ENCODE measurements at regions not wholly inside any gene's neighbourhood (a gene's known extent, or its start where the extent isn't known, plus 50 kb on each side); places are given as distances from the start of the nearest gene placed in this dataset.

- TF ChIP-seq EZH2phosphoT487 (IDR thresholded peaks at IDR 0.05; ENCODE audit: low read length): no peak
- TF ChIP-seq EZH2 (optimal IDR thresholded peaks at IDR 0.05; ENCODE audit: low read depth, low read length): no peak
- TF ChIP-seq, protein P1, sequence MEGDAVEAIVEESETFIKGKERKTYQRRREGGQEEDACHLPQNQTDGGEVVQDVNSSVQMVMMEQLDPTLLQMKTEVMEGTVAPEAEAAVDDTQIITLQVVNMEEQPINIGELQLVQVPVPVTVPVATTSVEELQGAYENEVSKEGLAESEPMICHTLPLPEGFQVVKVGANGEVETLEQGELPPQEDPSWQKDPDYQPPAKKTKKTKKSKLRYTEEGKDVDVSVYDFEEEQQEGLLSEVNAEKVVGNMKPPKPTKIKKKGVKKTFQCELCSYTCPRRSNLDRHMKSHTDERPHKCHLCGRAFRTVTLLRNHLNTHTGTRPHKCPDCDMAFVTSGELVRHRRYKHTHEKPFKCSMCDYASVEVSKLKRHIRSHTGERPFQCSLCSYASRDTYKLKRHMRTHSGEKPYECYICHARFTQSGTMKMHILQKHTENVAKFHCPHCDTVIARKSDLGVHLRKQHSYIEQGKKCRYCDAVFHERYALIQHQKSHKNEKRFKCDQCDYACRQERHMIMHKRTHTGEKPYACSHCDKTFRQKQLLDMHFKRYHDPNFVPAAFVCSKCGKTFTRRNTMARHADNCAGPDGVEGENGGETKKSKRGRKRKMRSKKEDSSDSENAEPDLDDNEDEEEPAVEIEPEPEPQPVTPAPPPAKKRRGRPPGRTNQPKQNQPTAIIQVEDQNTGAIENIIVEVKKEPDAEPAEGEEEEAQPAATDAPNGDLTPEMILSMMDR (IDR thresholded peaks at IDR 0.05; ENCODE audit: low read length): no peak
Observed at GRCh38 chr1:69272684-69273083, 295.0 kb upstream of the LRRC7 start.

DNA sequence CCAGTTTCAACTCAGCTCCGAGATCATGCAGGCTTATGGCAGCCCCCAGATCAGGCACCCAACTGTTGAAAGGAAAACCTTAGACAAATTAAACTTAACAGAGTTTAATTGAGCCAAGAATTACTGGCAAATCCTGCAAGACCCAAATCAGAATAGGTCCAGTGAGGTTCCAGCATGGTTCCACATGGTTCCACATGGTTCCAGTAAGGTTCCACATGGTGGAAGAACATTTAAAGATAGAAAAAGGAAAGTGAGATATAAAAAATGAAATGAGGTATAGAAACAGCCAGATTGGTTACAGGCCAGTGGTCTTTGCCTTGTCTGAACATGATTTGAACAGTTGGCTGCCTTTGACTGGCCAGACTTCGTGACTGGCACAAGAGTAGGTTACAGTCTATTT, 288.8 kb upstream of the LRRC7 start:
- Histone ChIP-seq H4K20me1 (ENCODE audit: insufficient read depth, low read length) (no peaks in the 10 kb centered on the region), H3K4me1 (ENCODE audit: low read length) (no peaks in the 10 kb centered on the region), H3K27me3 (replicated peaks; ENCODE audit: insufficient read depth, low read length) (no peaks in the 10 kb centered on the region), H3K27ac (ENCODE audit: low read length) (no peak overlapping the region), H3K9ac (ENCODE audit: low read length) (no peak overlapping the region), H3F3A (ENCODE audit: insufficient read depth, low read length) (no peaks in the 10 kb centered on the region), H3K4me2 (ENCODE audit: low read depth, low read length) (no peak overlapping the region), H3K36me3 (replicated peaks; ENCODE audit: insufficient read depth, low read length) (no peaks in the 10 kb centered on the region), H3K79me2 (ENCODE audit: low read length) (no peaks in the 10 kb centered on the region), H3K4me3 (ENCODE audit: low read length) (no peak overlapping the region), H2AFZ (ENCODE audit: low read length) (no peak overlapping the region), H3K9me3 (replicated peaks; ENCODE audit: insufficient read depth, low read length) (no peaks in the 10 kb centered on the region), H3K9me2 (replicated peaks; ENCODE audit: insufficient read depth, low read length) (no peaks in the 10 kb centered on the region)
- TF ChIP-seq, protein P1 (IDR thresholded peaks at IDR 0.05; ENCODE audit: low read length): no peak
- TF ChIP-seq EZH2 (optimal IDR thresholded peaks at IDR 0.05; ENCODE audit: low read depth, low read length): no peak
- no peak for TF ChIP-seq EZH2phosphoT487 (IDR thresholded peaks at IDR 0.05; ENCODE audit: low read length)
- no peak for DNase-seq

More at GRCh38 chr1:69272684-69273083, 295.0 kb upstream of the LRRC7 start:
- Histone ChIP-seq H3K4me1 (ENCODE audit: low read length) (no peaks in the 10 kb centered on the region), H3K36me3 (replicated peaks; ENCODE audit: insufficient read depth, low read length) (no peaks in the 10 kb centered on the region), H3K27me3 (replicated peaks; ENCODE audit: insufficient read depth, low read length) (no peaks in the 10 kb centered on the region), H4K20me1 (ENCODE audit: insufficient read depth, low read length) (no peaks in the 10 kb centered on the region), H3K4me2 (ENCODE audit: low read depth, low read length) (no peak overlapping the region), H2AFZ (ENCODE audit: low read length) (no peak overlapping the region), H3K27ac (ENCODE audit: low read length) (no peak overlapping the region), H3K4me3 (ENCODE audit: low read length) (no peak overlapping the region), H3K9ac (ENCODE audit: low read length) (no peak overlapping the region), H3K79me2 (ENCODE audit: low read length) (no peaks in the 10 kb centered on the region), H3K9me2 (replicated peaks; ENCODE audit: insufficient read depth, low read length) (no peaks in the 10 kb centered on the region), H3K9me3 (replicated peaks; ENCODE audit: insufficient read depth, low read length) (no peaks in the 10 kb centered on the region), H3F3A (ENCODE audit: insufficient read depth, low read length) (no peaks in the 10 kb centered on the region)
- no peak for DNase-seq

DNA sequence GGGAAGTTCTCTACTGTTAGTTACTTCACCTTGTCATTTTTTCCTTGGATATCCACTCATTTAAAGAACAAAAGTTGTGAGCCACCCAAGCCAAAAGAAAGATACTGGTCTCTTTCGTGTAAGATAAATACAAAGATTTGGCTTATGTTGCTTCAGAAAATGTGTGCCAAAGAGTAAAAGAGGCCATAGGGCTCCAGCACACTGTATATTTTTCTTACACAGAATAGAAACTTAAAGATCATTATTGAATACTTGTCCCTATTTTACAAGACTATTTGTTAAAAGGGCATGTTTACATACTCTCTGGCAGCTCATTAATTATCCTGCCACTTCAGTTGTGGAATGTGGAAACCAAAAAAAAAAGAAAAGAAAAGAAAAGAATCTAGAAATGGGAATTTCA, 284.2 kb upstream of the LRRC7 start:
- no peak for DNase-seq
- Histone ChIP-seq H3K9me3 (replicated peaks; ENCODE audit: insufficient read depth, low read length) (no peaks in the 10 kb centered on the region), H3K36me3 (replicated peaks; ENCODE audit: insufficient read depth, low read length) (no peaks in the 10 kb centered on the region), H3K9me2 (replicated peaks; ENCODE audit: insufficient read depth, low read length) (no peaks in the 10 kb centered on the region), H3K27ac (ENCODE audit: low read length) (no peak overlapping the region), H3K9ac (ENCODE audit: low read length) (no peak overlapping the region), H3K27me3 (replicated peaks; ENCODE audit: insufficient read depth, low read length) (no peaks in the 10 kb centered on the region), H3K79me2 (ENCODE audit: low read length) (no peaks in the 10 kb centered on the region), H3K4me2 (ENCODE audit: low read depth, low read length) (no peak overlapping the region), H2AFZ (ENCODE audit: low read length) (no peak overlapping the region), H4K20me1 (ENCODE audit: insufficient read depth, low read length) (no peaks in the 10 kb centered on the region), H3F3A (ENCODE audit: insufficient read depth, low read length) (no peaks in the 10 kb centered on the region), H3K4me3 (ENCODE audit: low read length) (no peak overlapping the region), H3K4me1 (ENCODE audit: low read length) (no peaks in the 10 kb centered on the region)
- TF ChIP-seq EZH2 (optimal IDR thresholded peaks at IDR 0.05; ENCODE audit: low read depth, low read length) (no peak), EZH2phosphoT487 (IDR thresholded peaks at IDR 0.05; ENCODE audit: low read length) (no peak)
- TF ChIP-seq, protein P1 (IDR thresholded peaks at IDR 0.05; ENCODE audit: low read length): no peak

All from MM.1S (cell line).